BLaER1 treated with 17β-estradiol and CSF1 and Interleukin-3, amounts not matched to agents 10 nM and 100 nM (cell line): ENCODE measurements at regions not wholly inside any gene's neighbourhood (a gene's known extent, or its start where the extent isn't known, plus 50 kb on each side); places are given as distances from the start of the nearest gene placed in this dataset.

Source experiments
- H3K27ac ChIP-seq, 11 experiments: shearing (Covaris generic); formaldehyde crosslinking; 2 replicates each; pipeline ENCODE4 v1.8.1; 2022
- H3K27me3 ChIP-seq, 11 experiments: shearing (Covaris generic); formaldehyde crosslinking; 2 replicates each; pipeline ENCODE4 v1.8.1; 2022
- H3K36me3 ChIP-seq, 11 experiments: shearing (Covaris generic); formaldehyde crosslinking; 2 replicates each; pipeline ENCODE4 v1.8.1; 2022
- H3K4me1 ChIP-seq, 10 experiments: shearing (Covaris generic); formaldehyde crosslinking; 2 replicates each; pipeline ENCODE4 v1.8.1; 2022
- H3K4me2 ChIP-seq, 11 experiments: shearing (Covaris generic); formaldehyde crosslinking; 2 replicates each; pipeline ENCODE4 v1.8.1; 2022
- H3K4me3 ChIP-seq, 10 experiments: shearing (Covaris generic); formaldehyde crosslinking; 2 replicates each; pipeline ENCODE4 v1.8.1; 2022
- H3K9ac ChIP-seq, 11 experiments: shearing (Covaris generic); formaldehyde crosslinking; 2 replicates each; pipeline ENCODE4 v1.8.1; 2022
- H3K9me3 ChIP-seq, 11 experiments: shearing (Covaris generic); formaldehyde crosslinking; replicated peaks in 1 of 11; 2 replicates each; pipeline ENCODE4 v1.8.1; 2022
- H4K20me1 ChIP-seq, 11 experiments: shearing (Covaris generic); formaldehyde crosslinking; 2 replicates each; pipeline ENCODE4 v1.8.1; 2022
- Cebpa-rat ChIP-seq, 11 experiments: shearing (Covaris generic); IDR thresholded peaks; 2 replicates each; pipeline ENCODE4 v1.8.1; 2022

- H4K20me1 ChIP-seq, result peaks cover 0 to 66% (median 0%) of the 10 kb centered on the region in 11 experiments; a peak in 2 of 22 replicates
- no peak overlapping the region for H3K27ac ChIP-seq
- peaks cover 0 to 95% (median 15%) of the 10 kb centered on the region in 11 experiments; a peak in 13 of 22 replicates for H3K36me3 ChIP-seq
- no peaks in the 10 kb centered on the region for H3K27me3 ChIP-seq
- no peak overlapping the region for H3K4me2 ChIP-seq
- peaks cover 12 to 26% (median 17%) of the 10 kb centered on the region in 11 experiments; a peak in 21 of 22 replicates for H3K9me3 ChIP-seq
- H3K9ac ChIP-seq, result no peak overlapping the region
- no peak overlapping the region for H3K4me3 ChIP-seq
- H3K4me1 ChIP-seq, result no peaks in the 10 kb centered on the region
- TF ChIP-seq Cebpa-rat (IDR thresholded peaks at IDR 0.05), result no peak; a peak in 1 of 22 replicates
Measured at GRCh38 chr14:71645656-71646055, 286.6 kb upstream of the RGS6 start.

DNA sequence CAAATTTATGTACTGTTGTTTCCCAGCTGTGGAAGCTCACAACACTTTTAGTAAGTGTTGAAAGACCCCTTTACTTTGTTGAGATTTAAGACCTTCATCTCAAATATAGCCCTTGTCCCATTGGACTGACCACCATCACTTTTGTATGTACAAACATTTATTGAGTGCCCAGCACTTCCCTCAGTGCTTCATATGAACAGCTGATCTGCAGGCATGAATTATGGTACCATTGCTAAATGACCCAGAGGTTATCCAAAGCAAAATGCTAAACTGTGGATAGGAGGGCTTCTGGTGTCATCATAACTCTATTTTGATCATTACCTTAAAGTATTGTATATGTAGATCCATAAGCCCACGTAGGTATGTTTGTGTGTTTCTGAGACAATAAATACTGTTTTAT lies 285.7 kb upstream of the RGS6 start:
- peaks cover 13 to 25% (median 20%) of the 10 kb centered on the region in 11 experiments for H3K9me3 ChIP-seq
- peaks cover 0 to 4% (median 0%) of the 10 kb centered on the region in 10 experiments; a peak in 1 of 20 replicates for H3K4me1 ChIP-seq
- peaks cover 0 to 95% (median 21%) of the 10 kb centered on the region in 11 experiments; a peak in 17 of 22 replicates for H3K36me3 ChIP-seq
- no peak overlapping the region for H3K4me2 ChIP-seq
- no peak overlapping the region for H3K27ac ChIP-seq
- no peak overlapping the region for H3K9ac ChIP-seq
- H3K4me3 ChIP-seq, result no peak overlapping the region
- no peak for TF ChIP-seq Cebpa-rat (IDR thresholded peaks at IDR 0.05)
- H3K27me3 ChIP-seq, result no peaks in the 10 kb centered on the region
- peaks cover 0 to 66% (median 0%) of the 10 kb centered on the region in 11 experiments; a peak in 2 of 22 replicates for H4K20me1 ChIP-seq

DNA sequence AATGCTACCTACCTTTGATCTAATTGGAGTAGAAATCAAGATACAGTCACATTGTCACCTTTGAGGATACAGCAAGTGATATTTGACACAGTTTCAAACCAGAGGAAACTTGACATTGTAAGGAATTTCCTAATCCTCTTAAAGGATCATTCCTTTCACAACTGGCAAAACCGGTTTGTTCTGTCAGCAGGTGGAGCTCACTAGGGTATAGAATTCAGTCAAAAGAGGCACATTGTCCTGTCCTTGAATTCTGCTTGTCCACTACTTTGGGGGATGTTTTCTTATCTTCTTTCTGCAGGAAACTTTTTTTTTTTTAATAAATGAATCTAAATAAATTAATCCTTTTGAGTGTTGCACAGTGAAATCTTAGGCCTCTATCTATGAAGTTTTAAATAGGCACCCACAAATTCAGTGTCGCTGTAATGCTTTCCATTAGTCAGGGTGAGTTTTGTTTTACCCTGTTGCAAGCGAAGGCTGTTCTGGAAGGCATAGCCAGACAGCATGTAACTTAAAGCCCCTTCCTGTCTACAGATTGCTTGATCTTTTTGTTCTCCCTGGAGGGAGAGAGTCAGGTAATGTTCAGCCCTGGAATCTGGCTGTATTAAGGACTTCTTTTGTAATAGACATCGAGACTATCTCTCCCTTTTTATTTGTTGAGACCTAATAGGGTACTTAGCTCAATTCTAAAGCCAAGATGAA lies 285.0 kb upstream of the RGS6 start:
- H3K4me2 ChIP-seq, result no peak overlapping the region
- H3K36me3 ChIP-seq, result peaks cover 2 to 95% (median 27%) of the 10 kb centered on the region in 11 experiments; a peak in 17 of 22 replicates
- no peak overlapping the region for H3K27ac ChIP-seq
- H3K4me3 ChIP-seq, result no peak overlapping the region
- no peak overlapping the region for H3K9ac ChIP-seq
- H3K4me1 ChIP-seq, result peaks cover 0 to 4% (median 0%) of the 10 kb centered on the region in 10 experiments; a peak in 1 of 20 replicates
- H4K20me1 ChIP-seq, result peaks cover 0 to 66% (median 0%) of the 10 kb centered on the region in 11 experiments; a peak in 2 of 22 replicates
- peaks cover 14 to 26% (median 20%) of the 10 kb centered on the region in 11 experiments for H3K9me3 ChIP-seq
- no peak for TF ChIP-seq Cebpa-rat (IDR thresholded peaks at IDR 0.05)
- H3K27me3 ChIP-seq, result no peaks in the 10 kb centered on the region

- no peak overlapping the region for H3K4me2 ChIP-seq
- peaks cover 0 to 4% (median 0%) of the 10 kb centered on the region in 10 experiments; a peak in 1 of 20 replicates for H3K4me1 ChIP-seq
- no peak overlapping the region for H3K27ac ChIP-seq
Measured at GRCh38 chr14:71648725-71649124, 283.5 kb upstream of the RGS6 start.

GRCh38 chr14:71650187-71650755 lies 282.0 kb upstream of the RGS6 start:
- Histone ChIP-seq H3K4me1 (peaks cover 0 to 4% (median 0%) of the 10 kb centered on the region in 10 experiments; a peak in 1 of 20 replicates), H3K27ac (no peak overlapping the region), H3K9me3 (peaks cover 18 to 34% (median 21%) of the 10 kb centered on the region in 11 experiments)

More at GRCh38 chr14:71648725-71649124, 283.5 kb upstream of the RGS6 start:
- peaks cover 7 to 97% (median 37%) of the 10 kb centered on the region in 11 experiments; a peak in 17 of 22 replicates for H3K36me3 ChIP-seq
- peaks cover 19 to 34% (median 21%) of the 10 kb centered on the region in 11 experiments for H3K9me3 ChIP-seq
- no peak overlapping the region for H3K9ac ChIP-seq
- no peak overlapping the region for H3K4me3 ChIP-seq
- no peak for TF ChIP-seq Cebpa-rat (IDR thresholded peaks at IDR 0.05)
- H4K20me1 ChIP-seq, result peaks cover 0 to 78% (median 0%) of the 10 kb centered on the region in 11 experiments; a peak in 2 of 22 replicates
- H3K27me3 ChIP-seq, result no peaks in the 10 kb centered on the region

GRCh38 chr14:71651228-71651627 lies 281.0 kb upstream of the RGS6 start:
- Histone ChIP-seq H3K27me3 (no peaks in the 10 kb centered on the region), H3K4me3 (no peak overlapping the region), H3K9ac (no peak overlapping the region), H3K9me3 (peaks cover 18 to 34% (median 21%) of the 10 kb centered on the region in 11 experiments), H3K36me3 (peaks cover 7 to 97% (median 38%) of the 10 kb centered on the region in 11 experiments; a peak in 17 of 22 replicates), H3K4me1 (peaks cover 0 to 4% (median 0%) of the 10 kb centered on the region in 10 experiments; a peak in 1 of 20 replicates), H3K27ac (no peak overlapping the region), H3K4me2 (no peak overlapping the region), H4K20me1 (peaks cover 0 to 79% (median 0%) of the 10 kb centered on the region in 11 experiments; a peak in 2 of 22 replicates)
- TF ChIP-seq Cebpa-rat (IDR thresholded peaks at IDR 0.05), result no peak

More at GRCh38 chr14:71650187-71650755, 282.0 kb upstream of the RGS6 start:
- Histone ChIP-seq H3K27me3 (no peaks in the 10 kb centered on the region), H3K36me3 (peaks cover 7 to 97% (median 40%) of the 10 kb centered on the region in 11 experiments; a peak in 17 of 22 replicates), H3K9ac (no peak overlapping the region), H4K20me1 (peaks cover 0 to 78% (median 0%) of the 10 kb centered on the region in 11 experiments; a peak in 2 of 22 replicates), H3K4me3 (no peak overlapping the region), H3K4me2 (no peak overlapping the region)
- no peak for TF ChIP-seq Cebpa-rat (IDR thresholded peaks at IDR 0.05)

GRCh38 chr14:71652368-71652767 lies 279.9 kb upstream of the RGS6 start:
- H3K4me2 ChIP-seq, result no peak overlapping the region
- H3K9ac ChIP-seq, result no peak overlapping the region
- peaks cover 0 to 80% (median 0%) of the 10 kb centered on the region in 11 experiments; a peak in 3 of 22 replicates for H4K20me1 ChIP-seq
- peaks cover 7 to 97% (median 38%) of the 10 kb centered on the region in 11 experiments; a peak in 17 of 22 replicates for H3K36me3 ChIP-seq
- TF ChIP-seq Cebpa-rat (IDR thresholded peaks at IDR 0.05), result no peak
- H3K4me3 ChIP-seq, result no peak overlapping the region
- H3K4me1 ChIP-seq, result peaks cover 0 to 4% (median 0%) of the 10 kb centered on the region in 10 experiments; a peak in 1 of 20 replicates
- H3K27ac ChIP-seq, result no peak overlapping the region
- H3K27me3 ChIP-seq, result no peaks in the 10 kb centered on the region
- peaks cover 18 to 34% (median 21%) of the 10 kb centered on the region in 11 experiments for H3K9me3 ChIP-seq

- Histone ChIP-seq H3K9me3 (peaks cover 18 to 34% (median 21%) of the 10 kb centered on the region in 11 experiments), H3K9ac (no peak overlapping the region), H3K27me3 (no peaks in the 10 kb centered on the region), H3K4me3 (no peak overlapping the region), H3K27ac (no peak overlapping the region), H3K36me3 (peaks cover 7 to 99% (median 38%) of the 10 kb centered on the region in 11 experiments; a peak in 17 of 22 replicates), H4K20me1 (peaks cover 0 to 75% (median 0%) of the 10 kb centered on the region in 11 experiments; a peak in 3 of 22 replicates), H3K4me2 (no peak overlapping the region), H3K4me1 (peaks cover 5 to 17% (median 11%) of the 10 kb centered on the region in 10 experiments; a peak in 18 of 20 replicates)
- TF ChIP-seq Cebpa-rat (IDR thresholded peaks at IDR 0.05), result no peak
Measured at GRCh38 chr14:71654810-71655209, 277.4 kb upstream of the RGS6 start.
